Stimulated activated CD8-positive, alpha-beta memory T cell treated with anti-CD3 and anti-CD28 coated beads, Interleukin-7, amount 100 ng/mL, for 48 hours (primary cell): ENCODE measurements at regions not wholly inside any gene's neighbourhood (a gene's known extent, or its start where the extent isn't known, plus 50 kb on each side); places are given as distances from the start of the nearest gene placed in this dataset.

Experiments
- DNase-seq, 2 donors: peaks; one replicate each; pipeline ENCODE4 v3.0.0-alpha.2; 2020; ENCODE audit warnings: low read depth in 1 of 2; ENCODE audit errors: extremely low read depth in 1 of 2

DNA sequence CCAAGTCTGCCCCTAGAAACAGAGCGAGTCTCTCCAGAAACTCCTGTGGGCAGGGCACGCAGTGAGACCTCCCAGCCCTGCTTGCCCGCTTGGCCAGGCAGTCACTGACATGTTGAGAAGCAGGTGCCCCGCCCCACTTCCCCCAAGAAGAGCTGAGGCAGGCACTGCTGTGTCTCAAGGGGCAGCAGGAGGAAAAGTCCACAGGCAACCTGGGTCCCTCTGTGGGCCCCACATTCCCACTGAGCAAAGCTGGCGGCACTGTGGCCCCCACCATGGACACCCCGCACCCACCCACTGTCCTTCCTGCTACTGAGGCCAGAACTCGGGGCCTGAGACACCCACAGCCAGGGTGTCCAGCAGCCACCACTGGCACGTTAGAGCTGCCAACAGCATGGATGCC is 137.3 kb upstream of the NKX1-1 start:
- DNase-seq: no peak

DNA sequence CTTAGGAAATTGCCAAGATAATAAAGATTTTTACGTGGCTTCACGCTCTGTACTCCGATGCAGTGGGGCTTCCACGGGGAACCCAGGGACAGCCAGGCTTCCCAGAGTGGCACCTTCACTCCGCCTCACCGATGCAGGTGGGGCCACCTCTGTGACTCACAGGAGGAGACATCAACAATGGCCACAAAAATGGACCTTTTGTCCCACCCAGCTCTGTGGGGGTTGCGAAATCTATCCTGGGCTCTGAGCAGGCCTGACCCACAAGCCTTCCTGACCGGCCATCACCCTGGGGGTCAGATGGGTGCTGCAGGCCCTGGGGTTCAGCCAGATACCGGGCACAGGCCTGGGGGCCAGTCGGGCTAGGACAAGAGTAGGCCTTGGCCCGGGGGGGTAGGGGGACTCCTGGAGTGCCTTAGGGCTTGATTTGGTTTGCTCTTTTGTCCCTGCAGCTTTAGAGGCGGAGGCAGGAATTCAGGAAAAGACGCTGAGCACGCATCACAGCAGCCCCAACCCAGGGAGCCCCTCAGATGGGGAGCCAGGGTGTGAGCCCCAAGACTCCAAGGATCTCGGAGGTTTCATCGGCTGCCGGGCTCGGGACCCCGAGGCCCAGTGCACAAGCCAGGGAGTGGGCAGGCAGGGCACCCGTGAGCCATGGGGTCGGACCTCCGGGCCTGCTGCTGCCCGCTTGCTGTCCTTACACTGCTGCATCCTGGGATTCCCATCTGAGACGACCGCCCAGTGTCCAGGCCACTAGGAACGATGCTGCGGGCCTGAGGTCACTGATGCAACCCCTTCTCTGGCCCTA is 136.5 kb upstream of the NKX1-1 start:
- no peak for DNase-seq

DNA sequence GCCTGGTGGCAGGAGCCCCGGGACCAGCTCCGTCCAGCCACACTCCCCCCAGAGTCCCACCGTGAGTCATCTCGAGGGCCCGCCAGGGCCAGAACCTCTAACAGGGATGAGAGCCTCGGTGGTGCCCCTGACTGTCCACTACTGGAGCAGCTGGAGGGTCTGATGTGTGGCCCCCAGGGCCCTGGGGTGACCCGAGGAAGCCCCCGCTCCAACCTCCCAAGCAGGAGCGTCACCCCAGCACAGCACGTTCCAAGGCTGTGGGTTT is 135.9 kb upstream of the NKX1-1 start:
- DNase-seq: no peak

DNA sequence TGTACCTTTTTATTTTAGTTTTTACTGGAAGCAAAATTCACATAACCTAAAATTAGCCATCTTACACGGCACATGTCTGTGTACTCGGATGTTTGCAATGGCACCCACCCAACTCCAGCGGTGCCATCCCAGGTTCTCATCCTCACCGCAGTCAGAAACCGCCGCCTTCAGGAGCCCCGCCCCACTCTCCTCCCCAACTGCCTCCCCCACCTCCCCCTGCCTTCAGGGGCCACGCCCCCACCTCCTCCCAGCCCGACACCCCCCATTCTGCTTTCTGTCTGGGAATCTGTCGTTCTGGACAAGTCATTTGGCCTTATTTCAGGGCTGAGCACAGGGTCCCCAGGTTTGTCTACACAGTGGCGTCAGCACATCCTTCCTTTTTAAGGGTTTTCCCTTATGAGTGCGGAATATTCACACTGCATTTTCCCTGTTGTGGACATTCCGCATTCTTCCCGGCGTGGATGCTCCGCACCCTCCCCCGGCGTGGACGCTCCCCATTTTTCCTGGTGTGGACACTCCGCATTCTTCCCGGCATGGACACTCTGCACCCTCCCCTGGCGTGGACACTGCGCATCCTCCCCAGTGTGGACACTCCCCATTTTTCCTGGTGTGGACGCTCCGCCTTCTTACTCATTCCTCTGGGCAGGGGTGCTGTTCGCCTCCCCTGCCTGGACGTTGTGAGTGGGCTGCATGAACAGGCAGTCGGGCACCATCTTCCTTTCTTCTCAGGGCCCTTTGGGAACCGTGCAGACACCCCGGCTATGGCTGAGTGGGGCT is 135.4 kb upstream of the NKX1-1 start:
- DNase-seq: no peak

DNA sequence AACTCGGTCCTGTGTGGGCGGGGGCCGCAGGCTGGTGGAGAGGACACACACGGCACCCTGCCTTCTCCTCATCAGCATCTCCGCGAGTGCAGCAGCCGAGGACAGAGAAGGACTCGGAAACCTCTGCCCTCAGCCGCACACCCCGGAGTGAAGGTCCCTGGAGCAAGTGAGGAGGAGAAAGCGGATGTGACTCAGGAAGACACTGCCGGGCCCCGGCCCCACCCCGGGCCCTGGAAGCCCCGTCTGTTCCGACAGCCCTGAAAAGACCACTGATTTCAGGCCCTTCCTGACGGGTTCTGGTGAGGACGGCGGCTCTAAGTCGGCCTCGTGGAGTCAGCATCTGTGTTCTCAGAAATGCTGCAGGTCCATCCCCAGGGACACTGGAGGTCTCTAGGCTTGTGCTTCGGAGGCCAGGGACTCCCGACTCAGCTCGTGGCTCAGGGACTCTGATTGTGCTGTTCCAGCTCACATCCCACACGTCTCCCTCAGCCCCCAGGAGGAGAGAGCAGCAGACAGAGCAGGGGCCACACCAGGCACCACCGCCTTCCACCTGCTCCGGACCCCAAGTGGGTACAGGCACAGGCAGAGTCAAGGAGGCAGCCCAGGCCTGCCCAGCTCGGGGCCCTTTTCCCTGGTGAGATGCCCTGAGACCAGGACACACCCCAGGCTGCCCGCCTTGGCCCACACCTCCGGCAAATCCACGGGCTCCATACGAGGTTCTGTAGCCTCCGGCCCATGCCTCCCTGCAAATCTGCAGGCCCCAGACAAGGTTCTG is 134.5 kb upstream of the NKX1-1 start:
- DNase-seq: no peak

DNA sequence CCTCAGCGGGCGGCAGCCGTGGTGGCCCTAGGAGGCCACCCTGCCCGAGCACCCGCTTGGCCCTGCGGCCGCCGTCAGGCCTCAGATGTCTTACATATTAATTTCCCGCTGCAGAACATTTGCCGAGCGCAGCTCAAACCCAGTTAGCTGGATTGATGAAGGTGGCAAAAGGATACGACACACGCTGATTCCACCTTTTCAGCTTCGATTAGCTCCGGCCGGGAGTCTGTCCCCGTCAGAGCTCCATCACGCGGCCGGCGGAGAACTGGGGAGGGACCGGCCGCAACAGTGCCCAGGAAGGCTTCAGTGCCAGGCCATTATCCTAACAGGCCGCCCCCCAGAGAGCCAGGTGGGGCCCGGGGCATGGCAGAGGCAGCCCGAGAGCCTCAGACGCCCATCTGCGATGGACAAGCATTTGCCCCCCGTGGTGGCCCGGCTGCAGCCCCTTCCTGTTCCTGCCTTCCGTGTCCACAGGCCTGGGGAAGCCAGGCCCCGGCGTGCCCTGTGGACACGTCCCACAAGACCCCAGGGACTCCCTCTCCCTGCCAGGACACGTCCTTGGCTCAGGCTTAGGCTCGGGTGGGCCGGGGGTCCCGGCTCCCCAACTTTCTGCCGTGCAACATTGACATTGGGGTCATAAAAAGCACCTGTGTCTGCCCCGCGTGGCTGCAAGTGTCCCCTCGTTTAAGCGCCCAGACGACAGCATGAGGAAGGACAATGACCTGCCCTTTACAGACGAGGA is 133.8 kb upstream of the NKX1-1 start:
- DNase-seq: no peak

GRCh38 chr4:1538941-1539772 is 132.9 kb upstream of the NKX1-1 start:
- no peak for DNase-seq

DNA sequence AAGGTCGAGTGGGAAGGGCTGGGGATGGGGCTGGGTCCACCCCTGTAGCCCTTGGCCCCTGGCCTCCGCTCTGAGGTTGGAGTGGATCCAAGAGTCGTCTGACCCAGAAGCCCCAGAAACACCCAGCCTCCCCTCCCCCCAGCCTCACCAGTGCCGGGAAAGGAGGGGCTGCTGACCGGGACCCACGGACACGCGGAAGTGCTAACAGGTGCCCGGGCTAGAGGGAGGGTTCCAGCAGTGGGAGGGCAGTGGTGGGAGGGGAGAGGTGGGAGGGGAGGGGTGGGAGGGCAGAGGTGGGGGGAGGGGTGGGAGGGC is 131.8 kb upstream of the NKX1-1 start:
- DNase-seq: no peak

DNA sequence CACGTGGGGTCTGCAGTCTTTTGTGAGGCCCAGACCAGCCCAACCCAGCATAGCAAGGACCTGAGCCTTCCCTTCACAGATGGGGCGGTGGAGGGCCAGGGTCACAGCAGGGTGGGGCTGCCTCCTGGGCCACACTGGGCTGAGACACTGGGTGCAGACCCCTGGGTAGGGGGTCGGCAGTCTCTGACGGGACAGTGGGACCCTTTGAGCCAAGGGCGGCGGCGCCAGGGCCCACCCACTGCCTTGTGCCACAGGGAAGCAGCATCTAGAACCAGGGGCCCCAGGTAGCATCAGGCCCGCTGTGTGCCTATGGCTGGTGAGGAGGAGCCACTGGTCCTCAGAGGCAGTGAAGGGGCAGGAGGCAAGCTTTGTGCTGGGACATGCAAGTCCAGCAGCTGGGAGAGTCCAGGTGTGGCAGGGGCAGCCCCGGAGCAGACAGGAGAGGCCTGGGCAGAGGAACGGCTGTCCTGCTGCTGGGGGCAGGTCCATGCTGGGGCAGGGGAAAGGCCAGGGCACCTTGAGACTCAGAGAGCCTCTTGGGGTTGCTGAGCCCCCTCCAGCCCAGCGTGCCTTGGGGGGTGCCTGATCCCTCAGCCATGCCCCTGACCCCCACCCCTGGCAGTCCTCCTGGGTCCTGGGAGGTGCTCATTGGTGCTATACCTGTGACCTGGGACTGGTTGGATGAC is 131.3 kb upstream of the NKX1-1 start:
- no peak for DNase-seq

DNA sequence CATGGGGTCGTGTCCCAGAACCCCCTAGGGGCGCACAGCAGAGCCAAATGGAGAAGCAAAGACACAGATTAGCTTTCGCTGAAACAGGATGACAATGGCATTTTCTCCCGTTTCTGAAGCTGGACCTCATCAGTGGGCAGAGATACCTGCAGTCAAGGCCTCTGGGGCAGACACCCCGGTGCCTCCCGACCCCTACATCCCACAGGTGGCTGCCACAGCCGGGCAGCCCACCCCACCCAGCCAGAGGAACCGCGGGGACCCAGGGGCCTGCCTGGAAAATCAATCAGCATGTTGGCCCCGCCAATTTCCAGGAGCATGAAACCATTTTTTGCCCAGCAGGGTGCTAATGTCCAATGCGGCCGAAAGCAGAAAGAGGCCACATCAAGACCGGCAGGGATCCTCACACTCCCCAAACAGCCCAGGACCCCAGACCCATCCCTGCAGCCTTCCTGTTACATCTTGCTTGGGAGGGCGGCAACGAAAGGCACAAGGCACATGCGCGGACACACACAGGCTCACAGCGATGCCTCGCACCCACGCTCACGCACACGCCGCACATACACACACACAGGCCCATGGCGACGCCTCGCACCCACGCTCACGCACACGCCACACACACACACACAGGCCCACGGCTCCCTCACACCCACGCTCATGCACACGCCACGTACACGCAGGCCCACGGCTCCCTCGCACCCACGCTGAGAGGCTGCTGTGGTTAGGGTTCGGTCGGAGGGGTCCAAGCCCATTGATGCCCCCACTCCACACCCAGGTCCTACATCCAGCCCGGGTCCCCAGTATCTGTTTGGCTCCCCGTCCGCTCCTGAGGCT is 130.6 kb upstream of the NKX1-1 start:
- no peak for DNase-seq

DNA sequence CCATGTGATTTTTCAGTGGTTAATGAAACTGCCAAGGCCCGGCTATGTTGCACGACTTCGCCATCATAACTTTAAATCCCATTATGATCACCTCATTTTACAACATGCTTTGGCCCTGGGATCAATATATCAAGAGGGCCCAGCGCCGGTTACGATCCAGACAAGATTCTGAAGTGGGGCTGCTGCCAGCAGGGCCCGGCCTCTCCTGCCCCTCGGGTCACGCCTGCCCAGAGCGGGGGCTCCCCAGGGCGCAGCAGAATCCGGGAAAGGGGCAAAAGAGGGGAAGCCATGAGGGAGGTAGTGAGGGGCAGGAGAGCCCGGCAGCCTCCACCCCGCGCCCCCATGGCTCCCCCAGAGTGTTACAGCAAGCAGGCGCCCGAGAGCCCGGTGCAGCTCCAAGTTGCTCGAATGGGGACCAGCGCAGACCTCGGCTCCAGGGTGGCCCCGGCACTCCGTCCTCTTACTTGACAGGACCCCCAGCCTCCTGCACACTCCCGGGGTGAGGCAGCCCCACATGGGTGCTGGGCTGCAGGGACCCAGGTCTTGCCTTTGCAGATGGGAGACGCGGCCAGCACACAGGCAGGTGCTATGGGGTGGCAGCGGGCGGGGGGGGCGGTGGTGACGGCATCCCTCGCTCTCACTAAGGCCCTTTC is 129.8 kb upstream of the NKX1-1 start:
- DNase-seq: no peak

- DNase-seq: no peak
Measured at GRCh38 chr4:1534876-1535526, 128.8 kb upstream of the NKX1-1 start.

- DNase-seq: no peak
Measured at GRCh38 chr4:1534095-1534872, 128.0 kb upstream of the NKX1-1 start.

GRCh38 chr4:1533501-1534064 is 127.3 kb upstream of the NKX1-1 start:
- DNase-seq: no peak

DNA sequence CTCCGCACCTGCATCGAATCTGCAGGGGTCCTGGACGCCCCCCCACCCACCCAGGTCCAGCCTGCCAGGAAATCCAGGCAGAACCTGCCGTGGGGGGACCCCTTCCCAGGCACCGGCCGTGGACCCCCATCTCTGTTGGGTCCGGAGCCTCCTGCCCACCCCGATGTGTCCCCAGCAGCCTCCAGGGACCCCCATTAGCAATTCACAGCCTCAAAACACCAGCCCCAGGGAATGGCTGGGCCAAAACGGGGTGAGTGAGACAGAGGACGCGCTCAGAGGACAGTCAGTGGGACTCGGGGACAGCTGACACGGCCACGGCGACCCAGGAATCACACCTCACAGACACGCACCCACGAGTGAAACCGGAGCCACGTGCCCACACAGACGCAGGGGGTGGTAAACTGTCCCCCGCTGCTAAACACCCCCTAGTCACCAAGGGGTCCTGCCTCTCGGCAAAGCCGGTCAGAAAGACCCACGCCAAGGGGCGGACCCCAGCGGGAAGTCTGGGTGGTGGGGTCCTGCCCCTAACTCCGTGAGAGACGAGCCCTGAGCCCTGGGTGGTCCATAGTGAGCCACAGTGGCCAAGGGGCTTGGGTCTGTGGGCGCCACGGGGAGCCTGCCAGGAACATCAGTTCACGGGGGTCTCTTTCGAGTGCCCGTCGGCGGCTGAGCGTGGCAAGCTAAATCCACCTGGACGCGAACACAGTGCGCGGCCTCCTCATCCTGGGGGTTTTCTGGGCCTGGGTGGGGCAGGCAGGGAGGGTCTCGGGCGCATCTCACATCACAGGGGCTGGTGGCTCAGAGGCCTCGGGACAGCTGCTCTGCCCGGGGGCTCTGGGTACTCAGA is 126.5 kb upstream of the NKX1-1 start:
- DNase-seq: no peak
